C4-2B (cell line): ENCODE measurements at regions not wholly inside any gene's neighbourhood (a gene's known extent, or its start where the extent isn't known, plus 50 kb on each side); places are given as distances from the start of the nearest gene placed in this dataset.

Experiments
- H3K27ac ChIP-seq: fragments of 450-650 bp; 2 replicates; pipeline ENCODE4 v1.5.1; 2017
- ZFX ChIP-seq: fragments of 450-650 bp; IDR thresholded peaks from 2 replicates; pipeline ENCODE4 v1.6.1; 2017
- TF ChIP-seq, protein P1 (sequence below): fragments of 450-650 bp; conservative IDR thresholded peaks from 2 replicates; pipeline ENCODE4 v1.5.1; 2017; ENCODE audit warnings: mild to moderate bottlenecking

DNA sequence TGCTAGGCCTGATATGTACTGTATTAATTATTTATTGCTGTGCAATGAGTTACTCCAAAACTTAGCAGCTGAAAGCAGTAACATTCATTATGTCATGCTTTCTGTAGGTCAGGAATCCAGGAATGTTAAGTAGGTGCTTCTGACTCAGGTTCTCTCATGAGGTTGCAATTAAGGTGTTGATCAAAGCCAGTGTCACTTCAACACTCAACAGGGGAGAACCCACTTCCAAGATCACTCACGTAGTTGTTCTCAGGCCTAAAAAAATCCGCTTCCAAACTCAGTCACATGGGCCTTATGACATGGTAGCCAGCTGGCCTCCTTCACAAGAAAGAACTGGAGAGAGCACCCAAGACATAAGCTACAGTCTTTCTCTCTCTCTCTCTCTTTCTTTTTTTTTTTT is 211.1 kb upstream of the NBEA start:
- H3K27ac ChIP-seq: no peak overlapping the region
- TF ChIP-seq, protein P1, sequence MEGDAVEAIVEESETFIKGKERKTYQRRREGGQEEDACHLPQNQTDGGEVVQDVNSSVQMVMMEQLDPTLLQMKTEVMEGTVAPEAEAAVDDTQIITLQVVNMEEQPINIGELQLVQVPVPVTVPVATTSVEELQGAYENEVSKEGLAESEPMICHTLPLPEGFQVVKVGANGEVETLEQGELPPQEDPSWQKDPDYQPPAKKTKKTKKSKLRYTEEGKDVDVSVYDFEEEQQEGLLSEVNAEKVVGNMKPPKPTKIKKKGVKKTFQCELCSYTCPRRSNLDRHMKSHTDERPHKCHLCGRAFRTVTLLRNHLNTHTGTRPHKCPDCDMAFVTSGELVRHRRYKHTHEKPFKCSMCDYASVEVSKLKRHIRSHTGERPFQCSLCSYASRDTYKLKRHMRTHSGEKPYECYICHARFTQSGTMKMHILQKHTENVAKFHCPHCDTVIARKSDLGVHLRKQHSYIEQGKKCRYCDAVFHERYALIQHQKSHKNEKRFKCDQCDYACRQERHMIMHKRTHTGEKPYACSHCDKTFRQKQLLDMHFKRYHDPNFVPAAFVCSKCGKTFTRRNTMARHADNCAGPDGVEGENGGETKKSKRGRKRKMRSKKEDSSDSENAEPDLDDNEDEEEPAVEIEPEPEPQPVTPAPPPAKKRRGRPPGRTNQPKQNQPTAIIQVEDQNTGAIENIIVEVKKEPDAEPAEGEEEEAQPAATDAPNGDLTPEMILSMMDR: no peak
- TF ChIP-seq ZFX: no peak

DNA sequence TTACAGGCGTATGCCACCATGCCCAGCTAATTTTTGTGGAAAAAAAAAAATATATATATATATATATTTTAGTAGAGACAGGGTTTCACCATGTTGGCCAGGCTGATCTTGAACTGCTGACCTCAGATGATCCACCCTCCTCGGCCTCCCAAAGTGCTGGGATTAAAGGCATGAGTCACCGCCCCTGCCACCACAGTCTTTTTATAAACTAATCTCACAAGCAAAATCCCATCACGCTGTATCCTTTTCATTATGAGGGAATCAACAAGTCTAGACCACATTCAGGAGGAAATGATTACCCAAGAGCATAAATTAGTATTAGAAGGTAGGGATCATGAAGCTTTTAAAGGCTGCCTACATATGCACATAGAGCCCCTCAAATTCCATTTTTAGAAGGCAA is 210.6 kb upstream of the NBEA start:
- TF ChIP-seq, protein P1: no peak
- no peak for TF ChIP-seq ZFX
- no peak overlapping the region for H3K27ac ChIP-seq

DNA sequence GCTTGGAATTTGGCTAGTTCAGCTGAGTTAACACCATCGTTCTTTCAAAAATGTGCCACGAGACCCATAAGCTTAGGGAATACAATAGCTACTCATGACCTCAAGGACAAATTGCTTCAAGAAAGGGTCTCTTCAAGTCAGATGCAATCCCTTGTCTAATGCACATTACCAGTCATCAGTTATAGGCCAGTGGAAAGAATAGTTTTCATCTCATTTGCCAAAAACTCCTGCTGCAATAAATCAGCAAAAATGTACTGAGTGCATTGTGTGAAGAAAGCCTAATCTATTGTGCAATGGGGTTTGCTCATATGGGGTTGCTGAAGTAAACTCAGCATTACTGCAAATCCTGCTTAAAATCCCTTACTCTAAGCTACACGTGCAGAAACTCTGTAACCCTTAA is 208.3 kb upstream of the NBEA start:
- TF ChIP-seq, protein P1: no peak
- no peak for TF ChIP-seq ZFX
- no peak overlapping the region for H3K27ac ChIP-seq

DNA sequence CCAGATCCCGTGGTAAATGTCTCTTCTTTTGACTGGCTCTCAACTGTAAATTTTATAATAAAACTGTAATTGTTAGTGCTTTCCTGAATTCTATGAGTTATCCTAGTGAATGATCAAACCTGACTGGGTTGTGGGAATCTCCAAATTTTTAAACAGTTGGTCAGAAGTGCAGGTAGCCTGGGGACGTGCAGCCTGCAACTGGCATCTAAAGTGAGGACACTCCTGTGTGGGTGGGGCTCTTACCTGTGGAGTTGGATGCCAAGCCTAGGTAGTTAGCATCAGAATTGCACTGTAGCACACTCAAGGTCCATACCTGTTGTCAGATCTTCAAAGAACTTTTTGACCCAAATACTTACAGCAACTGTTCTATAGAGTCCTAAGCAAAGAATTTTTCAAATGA is 207.1 kb upstream of the NBEA start:
- no peak overlapping the region for H3K27ac ChIP-seq
- TF ChIP-seq ZFX: no peak
- TF ChIP-seq, protein P1: no peak

DNA sequence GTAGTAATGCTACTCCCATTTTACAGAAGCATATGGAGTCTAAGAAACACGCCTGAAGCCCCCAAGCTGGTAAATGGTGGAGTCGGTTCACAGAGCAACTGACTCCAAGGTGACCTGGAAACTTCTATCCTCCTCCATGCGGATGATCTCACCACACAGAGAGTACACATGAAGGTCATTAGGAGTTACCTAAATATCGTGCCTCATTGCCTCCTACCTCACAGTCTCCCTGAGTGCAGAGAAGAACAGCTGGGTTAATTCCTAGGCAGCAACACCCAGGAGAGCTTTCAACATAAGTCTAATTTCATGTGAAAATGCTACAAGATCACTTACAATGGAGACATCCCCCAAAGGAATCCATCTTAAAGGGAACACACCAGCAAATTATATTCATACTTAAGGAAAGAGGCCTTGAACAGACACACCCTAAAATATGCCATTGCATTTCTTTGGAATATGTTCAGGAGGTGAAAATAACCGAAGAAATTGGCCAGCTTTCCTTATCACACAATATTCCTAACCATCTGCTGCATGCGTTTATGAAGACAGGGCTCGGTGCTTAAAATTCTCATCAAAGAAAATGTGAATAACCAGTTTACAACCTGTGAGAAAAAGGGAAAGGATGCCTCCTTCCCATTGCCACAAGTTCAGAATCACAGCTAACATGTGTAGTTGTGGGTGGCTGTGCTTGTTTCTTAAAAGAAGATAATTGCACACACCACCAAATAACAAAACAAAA is 203.6 kb upstream of the NBEA start:
- H3K27ac ChIP-seq: no peak overlapping the region
- TF ChIP-seq ZFX: no peak
- TF ChIP-seq, protein P1: no peak

DNA sequence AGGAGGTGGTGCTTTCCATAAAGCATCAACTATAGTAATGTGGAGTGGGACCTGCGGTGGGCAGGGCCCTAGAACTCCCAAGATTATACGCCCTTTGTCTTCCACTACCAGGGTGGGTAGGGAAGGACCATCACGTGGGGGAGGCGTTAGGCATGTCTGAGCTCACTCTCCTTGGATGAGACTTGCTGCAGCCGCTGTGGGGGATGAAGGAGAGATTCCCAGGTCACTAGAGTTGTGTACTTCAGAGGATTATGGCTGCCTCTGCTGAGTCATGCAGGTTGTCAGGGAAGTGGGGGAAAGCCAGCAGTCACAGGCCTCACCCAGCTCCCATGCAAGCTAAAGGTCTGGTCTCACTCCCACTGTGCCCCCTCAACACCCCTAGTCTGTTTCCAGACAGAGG is 195.0 kb upstream of the NBEA start:
- peak overlapping the region; percentile 49 for H3K27ac ChIP-seq

DNA sequence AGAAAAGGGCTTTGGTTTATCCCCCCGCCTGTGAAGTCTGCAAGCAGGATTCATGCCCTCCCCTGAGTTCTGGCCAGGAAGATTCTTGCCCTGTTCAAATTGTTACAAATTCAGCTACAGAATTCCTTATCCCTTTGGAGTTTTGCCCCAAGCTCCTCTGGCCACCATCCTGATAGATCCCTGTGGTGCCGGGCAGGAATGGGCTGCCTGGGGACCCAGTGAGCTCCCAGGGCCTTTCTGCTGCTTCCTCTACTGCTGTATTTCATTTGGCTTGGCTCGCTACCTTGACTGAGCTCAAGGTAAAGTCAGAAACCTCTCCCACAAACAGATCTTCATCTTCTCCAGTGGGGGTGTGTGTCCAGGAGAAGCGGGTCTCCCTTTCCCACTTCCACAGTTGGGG is 194.6 kb upstream of the NBEA start:
- peak overlapping the region; percentile 49 for H3K27ac ChIP-seq
- no peak for TF ChIP-seq ZFX
- TF ChIP-seq, protein P1: no peak

DNA sequence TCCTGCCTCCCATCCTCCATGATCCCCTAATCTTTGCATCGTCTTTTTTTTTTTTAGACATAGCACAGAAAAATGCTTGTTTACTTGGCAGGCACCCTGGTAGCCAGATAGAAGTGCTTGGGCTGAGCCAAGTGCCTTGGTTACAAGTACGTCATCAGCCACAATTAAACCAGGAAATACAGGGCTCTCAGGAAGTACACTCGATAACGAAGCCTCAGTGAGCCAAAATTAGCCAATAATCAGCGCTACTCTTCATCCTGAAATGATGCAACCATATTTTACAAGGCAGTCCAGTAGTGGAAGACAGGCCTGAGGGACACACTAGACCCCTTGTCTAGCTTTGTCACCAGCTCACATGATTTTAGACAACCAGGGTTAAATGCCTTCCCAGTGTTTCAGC is 194.0 kb upstream of the NBEA start:
- peak overlapping the region; percentile 49 for H3K27ac ChIP-seq
- TF ChIP-seq, protein P1: no peak
- TF ChIP-seq ZFX: no peak
